ENCODE measurements at regions not wholly inside any gene's neighbourhood (a gene's known extent, or its start where the extent isn't known, plus 50 kb on each side); places are given as distances from the start of the nearest gene placed in this dataset.

GRCh38 chr14:97156705-97157104 lies 359.5 kb downstream of the VRK1 start:
- TF ChIP-seq CTCF (CRISPR knock-in tag; IDR thresholded peaks at IDR 0.05) (no peak), HNRNPLL (IDR thresholded peaks at IDR 0.05; ENCODE audit: low read depth, low read length, poor library complexity, severe bottlenecking) (no peak), NR2C2 (CRISPR knock-in tag; IDR thresholded peaks at IDR 0.05; ENCODE audit: borderline replicate concordance) (no peak), KDM5B (CRISPR knock-in tag; IDR thresholded peaks at IDR 0.05; ENCODE audit: borderline replicate concordance) (no peak), AFF4 (CRISPR knock-in tag; IDR thresholded peaks at IDR 0.05) (no peak), JUND (CRISPR knock-in tag; IDR thresholded peaks at IDR 0.05) (no peak), ZNF878 (CRISPR knock-in tag; IDR thresholded peaks at IDR 0.05) (no peak), ZNF225 (CRISPR knock-in tag; IDR thresholded peaks at IDR 0.05) (no peak)

Measured in HepG2 (cell line).